Ectodermal cell (in vitro differentiated cells): ENCODE measurements at regions not wholly inside any gene's neighbourhood (a gene's known extent, or its start where the extent isn't known, plus 50 kb on each side); places are given as distances from the start of the nearest gene placed in this dataset.

ENCODE experiments used
- H3K27ac ChIP-seq: 2 replicates; pipeline ENCODE4 v1.7.0; 2013; ENCODE audit warnings: mild to moderate bottlenecking, low read depth, low read length; ENCODE audit not compliant: insufficient read depth, poor library complexity, severe bottlenecking
- H3K27me3 ChIP-seq: 2 replicates; pipeline ENCODE4 v1.7.0; 2013; ENCODE audit warnings: mild to moderate bottlenecking, low read length; ENCODE audit not compliant: insufficient read depth, control insufficient read depth, poor library complexity, severe bottlenecking
- H3K36me3 ChIP-seq: one replicate; pipeline ENCODE4 v1.7.0; 2013; ENCODE audit warnings: low read length; ENCODE audit not compliant: control insufficient read depth, insufficient read depth
- H3K4me1 ChIP-seq: one replicate; pipeline ENCODE4 v1.7.0; 2013; ENCODE audit warnings: low read length; ENCODE audit not compliant: control insufficient read depth, insufficient read depth
- H3K4me3 ChIP-seq: 2 replicates; pipeline ENCODE4 v1.7.0; 2013; ENCODE audit warnings: low read depth, low read length, control low read depth; ENCODE audit not compliant: insufficient read depth
- H3K9me3 ChIP-seq: 2 replicates; pipeline ENCODE4 v1.7.0; 2013; ENCODE audit warnings: mild to moderate bottlenecking, low read length, moderate library complexity; ENCODE audit not compliant: control insufficient read depth
- WGBS, 2 experiments: methylation state at CpG; one replicate each; pipeline ENCODE4 v1.1.7; 2013; ENCODE audit warnings: missing lambda C conversion rate in 2 of 2; 5-methylcytosine and 5-hydroxymethylcytosine counted together

DNA sequence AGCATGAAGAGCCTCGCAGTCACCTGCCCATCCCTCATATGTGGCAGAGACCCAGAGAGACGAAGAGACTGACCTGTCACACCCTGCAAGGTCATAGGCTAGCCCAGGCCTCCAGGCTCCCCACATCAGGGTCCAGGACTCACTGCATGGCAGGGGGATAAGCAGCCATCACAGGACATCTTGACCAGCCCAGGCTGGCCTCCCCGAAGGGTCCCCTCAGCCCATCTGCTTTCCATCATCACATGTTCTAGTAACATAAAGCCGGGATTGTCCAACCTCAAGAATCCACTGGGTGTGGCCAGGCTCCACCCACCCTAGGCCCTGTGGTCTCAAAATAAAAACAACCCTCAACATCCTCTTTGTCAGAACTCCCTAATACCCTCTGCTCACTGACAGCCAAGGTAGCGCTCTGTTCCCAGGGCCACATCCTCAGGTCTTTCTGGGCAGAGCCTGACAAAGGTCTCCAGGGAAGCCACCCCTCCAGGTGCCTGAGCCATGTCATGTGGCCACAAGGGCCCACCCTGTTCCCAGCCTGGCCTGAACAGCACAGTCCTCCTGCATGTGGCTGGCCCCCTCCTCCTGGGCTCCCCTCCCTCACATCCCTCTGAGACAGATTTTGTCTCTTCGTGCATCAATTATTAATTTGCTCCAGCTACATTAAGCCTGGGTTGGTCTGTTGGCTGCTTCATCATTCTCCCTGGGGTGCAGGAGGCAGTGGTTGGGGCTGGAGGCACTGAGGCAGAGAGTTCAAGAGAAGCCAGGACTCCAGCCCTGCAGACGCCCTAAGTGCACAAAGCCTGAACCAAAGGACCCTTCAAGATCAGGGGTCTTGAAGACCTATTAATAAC lies 131.8 kb upstream of the UNC5B start:
- no peaks in the 10 kb centered on the region for H3K9me3 ChIP-seq
- no peaks in the 10 kb centered on the region for H3K27me3 ChIP-seq
- H3K27ac ChIP-seq: no peak overlapping the region
- no peaks in the 10 kb centered on the region for H3K36me3 ChIP-seq
- peaks cover 32% of the 10 kb centered on the region for H3K4me1 ChIP-seq
- WGBS, 2 experiments: 88 to 92% methylated on average over 7 of the region's 7 CpGs
- H3K4me3 ChIP-seq: no peak overlapping the region

DNA sequence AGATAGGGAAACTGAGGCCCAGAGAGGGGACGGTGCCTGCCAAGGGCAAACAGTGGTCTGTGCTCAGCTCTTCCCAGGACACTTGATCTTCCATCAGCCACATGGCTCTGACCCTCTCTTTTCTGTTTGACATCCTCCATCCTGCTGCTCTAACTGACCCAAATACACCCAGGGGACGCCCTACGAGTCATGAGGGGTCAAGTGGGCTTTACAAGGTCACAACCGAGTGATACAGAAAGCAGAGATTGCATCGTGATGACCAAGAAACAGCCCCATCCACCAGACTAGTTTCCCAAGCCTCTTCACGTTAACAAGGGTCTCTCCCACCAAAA lies 131.2 kb upstream of the UNC5B start:
- 88 to 90% methylated on average over 6 of the region's 6 CpGs for WGBS, 2 experiments
- H3K27me3 ChIP-seq: no peaks in the 10 kb centered on the region
- H3K4me3 ChIP-seq: no peak overlapping the region
- peaks cover 32% of the 10 kb centered on the region for H3K4me1 ChIP-seq
- no peaks in the 10 kb centered on the region for H3K36me3 ChIP-seq
- H3K9me3 ChIP-seq: no peaks in the 10 kb centered on the region
- H3K27ac ChIP-seq: no peak overlapping the region

DNA sequence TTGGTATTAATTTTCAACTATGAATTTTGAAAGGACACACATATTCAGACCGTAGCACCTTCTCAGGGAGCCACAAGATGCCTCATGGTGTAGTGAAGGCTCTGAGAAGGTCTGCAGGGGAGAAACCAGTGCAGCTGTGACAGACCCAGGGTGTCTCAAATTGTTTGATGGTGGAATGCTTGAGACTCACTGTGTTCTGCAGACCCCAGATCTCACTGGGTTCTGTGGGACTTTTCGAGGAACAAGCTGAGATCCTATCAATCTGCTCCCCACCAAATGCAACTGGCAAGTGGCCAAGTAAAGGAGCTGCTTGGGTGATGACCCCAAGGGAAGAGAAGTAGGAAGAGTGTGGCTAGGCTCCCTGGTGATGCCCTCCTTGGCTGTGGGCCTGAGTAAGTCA lies 130.5 kb upstream of the UNC5B start:
- H3K9me3 ChIP-seq: no peaks in the 10 kb centered on the region
- H3K36me3 ChIP-seq: no peaks in the 10 kb centered on the region
- H3K27ac ChIP-seq: no peak overlapping the region
- H3K4me3 ChIP-seq: no peak overlapping the region
- WGBS, 2 experiments: 96 to 99% methylated on average over 2 of the region's 2 CpGs
- peaks cover 31% of the 10 kb centered on the region for H3K4me1 ChIP-seq
- H3K27me3 ChIP-seq: no peaks in the 10 kb centered on the region

DNA sequence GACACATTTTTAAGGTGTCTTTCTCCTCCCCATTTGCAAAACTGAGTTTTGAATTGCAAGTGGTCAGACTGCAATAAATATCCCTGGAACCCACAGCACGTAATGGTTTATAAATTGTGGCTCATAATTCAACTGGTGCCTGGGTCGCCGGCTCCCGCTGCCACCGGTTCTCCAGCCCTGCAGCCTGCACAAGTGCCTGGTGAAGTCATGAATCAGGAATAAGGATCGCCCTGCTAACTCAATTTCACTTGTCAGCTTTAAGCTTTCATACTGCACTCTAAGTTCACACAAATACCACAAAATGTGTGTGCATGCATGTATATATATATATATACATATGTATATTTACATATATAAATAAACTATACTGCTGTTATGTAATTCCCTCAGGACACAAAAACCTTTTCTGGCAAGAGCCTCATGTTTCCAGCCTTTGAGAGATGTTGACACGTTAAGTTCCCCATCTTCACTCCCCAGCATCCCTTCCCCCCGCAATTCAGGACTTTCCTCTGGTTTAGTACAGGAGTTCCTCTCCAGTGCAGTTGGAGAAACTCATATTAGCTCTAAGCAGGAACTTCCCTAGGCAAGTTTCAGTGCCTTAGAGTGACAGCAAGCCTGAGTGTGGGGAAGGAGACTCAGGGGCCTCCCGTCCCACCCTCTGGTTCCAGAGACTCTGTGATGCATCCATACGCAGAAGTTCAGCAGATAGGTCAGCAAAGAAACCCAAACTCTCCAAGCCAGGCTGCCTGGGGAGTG lies 129.2 kb upstream of the UNC5B start:
- H3K4me1 ChIP-seq: peaks cover 33% of the 10 kb centered on the region

DNA sequence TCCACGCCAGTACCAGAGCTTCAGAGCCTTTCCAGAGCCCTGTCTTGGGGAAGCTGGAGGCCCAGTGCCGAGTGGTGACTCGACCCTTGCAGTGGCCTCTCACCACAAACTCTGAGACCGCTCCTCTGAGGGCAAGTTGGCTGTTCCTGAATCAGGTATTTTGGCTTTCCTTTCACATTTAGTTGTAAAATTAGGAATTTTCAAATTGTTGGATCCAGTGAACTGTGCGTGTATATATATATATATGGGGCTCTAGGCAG lies 128.7 kb upstream of the UNC5B start:
- WGBS, 2 experiments: 93 to 97% methylated on average over 5 of the region's 5 CpGs
- Histone ChIP-seq H3K27me3 (no peaks in the 10 kb centered on the region), H3K4me1 (peaks cover 33% of the 10 kb centered on the region), H3K9me3 (no peaks in the 10 kb centered on the region), H3K36me3 (no peaks in the 10 kb centered on the region), H3K4me3 (no peak overlapping the region), H3K27ac (no peak overlapping the region)

More for the DNA sequence above, 129.2 kb upstream of the UNC5B start:
- Histone ChIP-seq H3K36me3 (no peaks in the 10 kb centered on the region), H3K9me3 (no peaks in the 10 kb centered on the region), H3K27me3 (no peaks in the 10 kb centered on the region), H3K27ac (no peak overlapping the region), H3K4me3 (no peak overlapping the region)
- WGBS, 2 experiments: 88 to 92% methylated on average over 10 of the region's 10 CpGs

DNA sequence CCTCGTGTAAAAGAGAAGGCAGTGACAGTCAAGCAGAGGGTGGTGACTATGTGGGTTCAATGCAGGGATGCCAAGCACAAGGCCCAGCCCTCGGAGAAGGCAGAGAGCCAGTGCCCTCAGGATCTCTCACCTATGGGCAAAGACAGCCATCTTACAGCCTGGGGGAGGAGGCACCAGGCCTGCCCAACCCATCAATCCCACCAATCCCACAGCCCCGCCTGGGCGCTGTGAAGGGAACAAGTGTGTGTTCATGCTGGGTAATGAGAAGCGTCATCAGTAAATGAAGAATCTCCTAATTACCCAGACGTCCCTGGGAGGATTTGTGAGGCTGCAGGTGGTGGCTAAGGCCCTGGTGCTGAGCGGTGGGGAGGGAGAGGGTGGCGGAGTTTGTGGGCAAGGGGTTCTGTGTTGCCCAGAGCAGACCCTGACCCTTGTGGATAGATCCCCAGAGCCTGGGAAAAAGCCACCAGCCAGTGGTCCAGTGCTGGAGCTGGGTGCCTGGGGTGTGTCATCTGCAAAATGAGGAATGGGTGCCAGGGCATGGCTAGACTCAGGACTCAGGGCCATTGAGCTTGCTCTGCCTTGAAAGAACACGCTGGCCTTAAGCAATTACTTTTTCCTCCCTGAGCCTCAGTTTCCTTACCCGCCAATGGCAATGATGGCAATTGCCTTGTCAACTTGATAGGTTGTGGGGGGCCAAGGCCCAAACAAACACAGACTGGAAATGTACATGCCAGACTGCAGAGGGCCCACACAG lies 128.1 kb upstream of the UNC5B start:
- Histone ChIP-seq H3K27me3 (no peaks in the 10 kb centered on the region), H3K4me3 (no peak overlapping the region), H3K27ac (no peak overlapping the region), H3K9me3 (no peaks in the 10 kb centered on the region), H3K4me1 (peaks cover 33% of the 10 kb centered on the region), H3K36me3 (no peaks in the 10 kb centered on the region)
- WGBS, 2 experiments: 80 to 84% methylated on average over 9 to 10 of the region's 10 CpGs

DNA sequence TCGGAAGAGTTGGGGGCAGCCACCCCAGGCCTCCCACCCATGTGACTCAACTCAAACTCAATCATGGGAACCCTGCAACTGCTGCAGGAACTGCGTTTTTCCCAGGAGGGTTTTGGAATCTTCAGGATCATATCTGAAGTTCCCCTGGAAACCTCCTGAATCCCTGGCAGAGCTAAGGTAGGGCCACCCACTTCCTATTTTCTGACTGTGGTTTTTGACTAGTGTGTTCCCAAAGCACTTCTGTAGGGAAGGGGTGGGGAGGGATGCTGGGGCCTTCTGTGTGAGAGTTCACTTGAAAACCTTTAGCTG lies 127.6 kb upstream of the UNC5B start:
- H3K4me1 ChIP-seq: peaks cover 32% of the 10 kb centered on the region
- H3K27ac ChIP-seq: no peak overlapping the region
- H3K4me3 ChIP-seq: no peak overlapping the region
- H3K27me3 ChIP-seq: no peaks in the 10 kb centered on the region
- no peaks in the 10 kb centered on the region for H3K36me3 ChIP-seq
- WGBS, 2 experiments: 88 to 90% methylated on average over 2 of the region's 2 CpGs
- H3K9me3 ChIP-seq: no peaks in the 10 kb centered on the region

DNA sequence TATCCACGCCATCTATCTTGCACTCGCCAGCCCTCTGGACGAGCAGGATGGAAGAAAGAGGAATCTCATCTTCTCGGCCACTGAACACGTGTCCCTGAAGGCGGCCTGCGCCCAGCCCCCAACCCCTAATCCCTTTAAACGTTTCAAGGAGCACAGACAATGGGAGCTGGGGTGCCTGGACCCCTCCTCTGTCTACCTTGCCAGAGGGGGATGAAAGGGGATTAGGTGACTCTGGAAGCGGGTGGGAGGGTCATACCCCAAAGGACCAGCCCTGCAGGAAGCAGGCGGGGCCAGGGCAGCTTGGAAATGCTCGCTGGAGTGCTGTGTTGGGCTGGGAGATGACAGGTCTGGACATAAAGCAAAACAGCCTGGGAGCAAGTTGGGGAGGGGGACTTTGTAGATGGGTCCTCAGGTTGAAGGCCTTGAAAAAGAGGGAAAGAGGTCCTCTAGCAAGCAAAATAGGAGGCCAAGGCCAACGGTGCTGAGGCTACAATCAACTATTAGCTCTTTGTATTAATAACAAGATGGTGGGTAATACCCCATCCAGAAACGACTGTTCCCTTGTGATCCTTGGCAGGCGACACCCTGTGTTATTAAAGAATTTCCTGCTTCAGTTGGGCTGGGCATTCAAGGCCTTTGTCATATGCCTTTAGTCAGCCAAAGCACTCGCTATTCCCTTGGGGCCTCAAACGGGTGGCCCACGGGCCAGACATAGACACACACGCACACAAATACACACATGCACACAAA lies 126.5 kb upstream of the UNC5B start:
- H3K36me3 ChIP-seq: no peaks in the 10 kb centered on the region
- 50 to 56% methylated on average over 18 of the region's 18 CpGs for WGBS, 2 experiments
- H3K9me3 ChIP-seq: no peaks in the 10 kb centered on the region
- no peak overlapping the region for H3K4me3 ChIP-seq
- H3K4me1 ChIP-seq: peaks cover 27% of the 10 kb centered on the region
- H3K27me3 ChIP-seq: no peaks in the 10 kb centered on the region
- H3K27ac ChIP-seq: no peak overlapping the region

DNA sequence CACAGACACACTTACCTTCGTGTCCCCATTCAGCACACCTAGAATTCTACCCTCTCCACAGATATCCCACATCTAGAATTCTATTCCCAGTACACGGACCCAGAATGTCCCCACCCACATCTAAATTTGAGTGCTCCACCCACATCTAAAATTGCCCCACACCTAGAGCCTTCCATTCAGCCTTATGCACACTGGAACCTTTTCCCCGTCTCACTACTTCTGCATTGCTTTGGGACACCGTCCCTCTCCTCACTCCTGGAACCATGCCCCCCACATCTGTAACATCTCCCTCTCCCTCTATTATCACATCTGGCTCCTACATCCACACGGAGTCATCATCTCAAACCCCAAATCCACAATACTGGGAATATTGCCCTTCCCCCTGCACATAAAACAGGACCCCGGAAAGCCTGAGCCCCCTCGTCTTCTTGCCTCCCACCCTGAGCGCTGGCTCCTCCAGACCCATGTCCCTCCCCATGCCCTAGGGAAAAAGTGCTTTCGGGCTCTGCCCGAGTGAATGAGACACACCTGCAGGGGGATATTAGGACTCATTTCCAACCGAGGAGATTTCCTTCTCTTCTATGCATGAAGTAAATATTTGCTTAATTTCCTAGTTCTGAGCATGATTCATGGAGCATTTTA lies 125.8 kb upstream of the UNC5B start:
- H3K36me3 ChIP-seq: no peaks in the 10 kb centered on the region
- WGBS, 2 experiments: 88 to 90% methylated on average over 11 of the region's 11 CpGs
- H3K9me3 ChIP-seq: no peaks in the 10 kb centered on the region
- no peaks in the 10 kb centered on the region for H3K27me3 ChIP-seq
- H3K27ac ChIP-seq: no peak overlapping the region
- H3K4me3 ChIP-seq: no peak overlapping the region
- peaks cover 27% of the 10 kb centered on the region for H3K4me1 ChIP-seq
